ENCODE measurements at regions not wholly inside any gene's neighbourhood (a gene's known extent, or its start where the extent isn't known, plus 50 kb on each side); places are given as distances from the start of the nearest gene placed in this dataset.

DNA sequence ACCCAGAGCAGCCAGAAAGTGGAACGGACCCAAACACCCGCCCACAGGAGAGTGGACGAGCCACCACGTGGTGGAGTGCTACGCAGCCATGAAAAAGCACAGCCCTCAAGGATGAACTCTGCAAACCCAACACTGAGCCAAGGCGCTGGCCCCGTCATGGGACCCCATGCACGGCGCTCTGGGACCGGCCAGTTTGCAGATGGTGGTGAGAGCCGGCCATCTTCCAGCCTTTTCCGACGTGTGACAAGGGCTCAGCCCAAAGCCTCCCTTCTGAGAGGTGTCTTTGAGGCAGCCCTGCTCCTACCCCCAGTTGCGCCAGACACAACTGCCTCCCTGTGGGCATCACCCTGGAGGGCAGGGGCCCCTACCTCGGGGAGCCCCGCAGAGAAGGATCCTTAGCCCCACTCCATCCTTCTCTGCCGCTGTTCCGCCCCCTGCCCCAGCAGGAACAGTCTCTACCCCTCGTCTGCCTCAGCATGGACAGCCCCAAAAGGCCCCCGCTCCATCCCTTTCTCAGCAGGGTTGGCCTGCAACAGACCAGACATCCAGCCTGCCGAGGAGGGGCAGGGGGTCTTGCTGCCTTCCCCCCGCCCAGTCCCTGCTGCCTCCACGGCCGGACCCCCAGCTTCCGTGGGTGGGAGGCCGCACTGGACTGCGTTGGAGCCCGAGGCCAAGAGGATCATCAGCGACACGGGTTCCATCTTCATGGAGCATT, 75.7 kb downstream of the MICALL2 start:
- Histone ChIP-seq H3K27ac (ENCODE audit: insufficient read depth in 1 of 2, low read depth in 1 of 2, low read length in 2 of 2, poor library complexity in 1 of 2, severe bottlenecking in 2 of 2) (no peak overlapping the region), H3K4me3 (ENCODE audit: control insufficient read depth in 1 of 7, extremely low read depth in 1 of 7, insufficient read depth in 4 of 7, low read depth in 2 of 7, low read length in 6 of 7) (no peak overlapping the region), H3K27me3 (replicated peaks in 2 of 5; ENCODE audit: control insufficient read depth in 4 of 5, insufficient read depth in 5 of 5, low read length in 4 of 5) (peaks cover 0 to 78% (median 7%) of the 10 kb centered on the region in 5 experiments), H3K4me1 (ENCODE audit: control extremely low read depth in 1 of 4, control insufficient read depth in 4 of 4, insufficient read depth in 4 of 4, low read length in 3 of 4) (no peaks in the 10 kb centered on the region), H3K36me3 (ENCODE audit: control insufficient read depth in 4 of 4, insufficient read depth in 4 of 4, low read length in 3 of 4) (no peaks in the 10 kb centered on the region), H3K9me3 (ENCODE audit: control extremely low read depth in 1 of 5, control insufficient read depth in 4 of 5, insufficient read depth in 2 of 5, low read depth in 1 of 5, low read length in 4 of 5) (no peaks in the 10 kb centered on the region)
- 85% methylated on average over 26 of the region's 30 CpGs for whole genome bisulfite sequencing (ENCODE audit: insufficient coverage)
- CTCF ChIA-PET, result no interaction called here
- no peak for DNase-seq
- POLR2A ChIA-PET, result no interaction called here

- Histone ChIP-seq H3K4me1 (ENCODE audit: control extremely low read depth in 1 of 4, control insufficient read depth in 4 of 4, insufficient read depth in 4 of 4, low read length in 3 of 4) (no peaks in the 10 kb centered on the region), H3K27ac (ENCODE audit: insufficient read depth in 1 of 2, low read depth in 1 of 2, low read length in 2 of 2, poor library complexity in 1 of 2, severe bottlenecking in 2 of 2) (no peak overlapping the region), H3K4me3 (ENCODE audit: control insufficient read depth in 1 of 7, extremely low read depth in 1 of 7, insufficient read depth in 4 of 7, low read depth in 2 of 7, low read length in 6 of 7) (no peak overlapping the region), H3K27me3 (replicated peaks in 2 of 5; ENCODE audit: control insufficient read depth in 4 of 5, insufficient read depth in 5 of 5, low read length in 4 of 5) (peaks cover 0 to 84% (median 7%) of the 10 kb centered on the region in 5 experiments), H3K36me3 (ENCODE audit: control insufficient read depth in 4 of 4, insufficient read depth in 4 of 4, low read length in 3 of 4) (no peaks in the 10 kb centered on the region), H3K9me3 (ENCODE audit: control extremely low read depth in 1 of 5, control insufficient read depth in 4 of 5, insufficient read depth in 2 of 5, low read depth in 1 of 5, low read length in 4 of 5) (no peaks in the 10 kb centered on the region)
- ChIA-PET CTCF (no interaction called here), POLR2A (no interaction called here)
- 81% methylated on average over 21 of the region's 21 CpGs for WGBS (ENCODE audit: insufficient coverage)
- no peak for DNase-seq
These were observed 75.2 kb downstream of the MICALL2 start for GRCh38 chr7:1384113-1384415.

Measured in common myeloid progenitor, CD34-positive (primary cell).